MCF 10A (cell line): ENCODE measurements at regions not wholly inside any gene's neighbourhood (a gene's known extent, or its start where the extent isn't known, plus 50 kb on each side); places are given as distances from the start of the nearest gene placed in this dataset.

ENCODE experiments used
- BruUV-seq: library from RNA; stranded (reverse); fragments of 400-500 nt; replicated peaks from 2 replicates; lab custom pipeline; 2021; lab: Mats Ljungman, UMichigan
- CTCF ChIA-PET: fragments of 300-600 bp; sonication (Branson Sonifier 250); formaldehyde crosslinking; extraction: SDS; loops from one replicate; lab custom pipeline; 2021; ENCODE audit warnings: antibody characterized with exemption, inconsistent platforms; lab: Yijun Ruan, JAX
- POLR2A ChIA-PET: fragments of 300-600, 350-650 bp; sonication (Branson Sonifier 250); formaldehyde crosslinking; extraction: SDS; loops from one replicate; lab custom pipeline; 2020; ENCODE audit warnings: antibody characterized with exemption, inconsistent platforms; lab: Yijun Ruan, JAX
- DNase-seq: peaks from one replicate; pipeline ENCODE4 v3.0.0-alpha.2; 2018; ENCODE audit not compliant: unreplicated experiment
- H3K27ac Mint-ChIP-seq: one replicate; pipeline ENCODE4 v1.8.0; 2022; ENCODE audit warnings: mild to moderate bottlenecking, low read depth, mixed read lengths; ENCODE audit not compliant: unreplicated experiment
- H3K27me3 Mint-ChIP-seq: one replicate; pipeline ENCODE4 v1.8.0; 2022; ENCODE audit warnings: mixed read lengths; ENCODE audit not compliant: insufficient read depth, unreplicated experiment
- H3K36me3 Mint-ChIP-seq: one replicate; pipeline ENCODE4 v1.8.0; 2022; ENCODE audit warnings: mild to moderate bottlenecking, moderate library complexity, mixed read lengths; ENCODE audit not compliant: insufficient read depth, unreplicated experiment
- H3K4me1 Mint-ChIP-seq: one replicate; pipeline ENCODE4 v1.8.0; 2022; ENCODE audit warnings: mixed read lengths; ENCODE audit not compliant: insufficient read depth, unreplicated experiment
- H3K4me3 Mint-ChIP-seq: one replicate; pipeline ENCODE4 v1.8.0; 2022; ENCODE audit warnings: mild to moderate bottlenecking, moderate library complexity, mixed read lengths; ENCODE audit not compliant: unreplicated experiment
- H3K9me3 Mint-ChIP-seq: one replicate; pipeline ENCODE4 v1.8.0; 2022; ENCODE audit warnings: mixed read lengths; ENCODE audit not compliant: unreplicated experiment
- CTCF ChIP-seq: fragments of 200-600 bp; IDR thresholded peaks from one replicate; pipeline ENCODE4 v1.8.0; 2022; ENCODE audit warnings: antibody characterized with exemption, mild to moderate bottlenecking; ENCODE audit not compliant: unreplicated experiment
- intact Hi-C: fragments of 100-400 bp; cut with micrococcal nuclease; formaldehyde crosslinking; loops from 2 replicates; pipeline ENCODE4 v1.14.1; 2022

GRCh38 chr6:6412221-6412620, 91.8 kb upstream of the F13A1 start:
- H3K4me3 Mint-ChIP-seq: no peak overlapping the region
- no peak overlapping the region for H3K27ac Mint-ChIP-seq
- ChIA-PET POLR2A (interaction anchor here (0.8 to 1.3 kb wide), 3 partner anchors 9 to 27 kb away, joined by 3 read pairs; no protein-coding TSS in a partner anchor), CTCF (interaction anchor here (0.6 to 1.3 kb wide), 2 partner anchors 86 to 302 kb away, joined by 3 read pairs; no protein-coding TSS in a partner anchor)
- H3K4me1 Mint-ChIP-seq: peaks cover 35% of the 10 kb centered on the region
- no peak for TF ChIP-seq CTCF
- H3K9me3 Mint-ChIP-seq: no peaks in the 10 kb centered on the region
- H3K36me3 Mint-ChIP-seq: no peaks in the 10 kb centered on the region
- intact Hi-C loops: loop anchor here (10.0 kb wide), 1 partner anchor 53 kb away; no protein-coding TSS in a partner anchor
- no peaks in the 10 kb centered on the region for H3K27me3 Mint-ChIP-seq
- DNase-seq: peak; percentile 95
- BruUV-seq: no TSS peak

- Mint-ChIP-seq H3K36me3 (no peaks in the 10 kb centered on the region), H3K4me1 (peaks cover 35% of the 10 kb centered on the region), H3K27me3 (no peaks in the 10 kb centered on the region), H3K27ac (no peak overlapping the region), H3K4me3 (no peak overlapping the region), H3K9me3 (no peaks in the 10 kb centered on the region)
- TF ChIP-seq CTCF: no peak
- POLR2A ChIA-PET: interaction anchor here (2.4 kb wide), 1 partner anchor 25 kb away, joined by 7 read pairs; no protein-coding TSS in a partner anchor
- CTCF ChIA-PET: no interaction called here
- BruUV-seq: no TSS peak
- DNase-seq: no peak
- intact Hi-C loops: loop anchor here (10.0 kb wide), 1 partner anchor 52 kb away; no protein-coding TSS in a partner anchor
Measured at GRCh38 chr6:6412700-6413099, 92.2 kb upstream of the F13A1 start.

- peak overlapping the region; percentile 33 for H3K27ac Mint-ChIP-seq
- TF ChIP-seq CTCF: no peak
- peak; percentile 42 for DNase-seq
Measured at GRCh38 chr6:6414931-6415330, 94.5 kb upstream of the F13A1 start.

GRCh38 chr6:6417475-6417874, 97.0 kb upstream of the F13A1 start:
- Mint-ChIP-seq H3K36me3 (no peaks in the 10 kb centered on the region), H3K4me1 (peaks cover 28% of the 10 kb centered on the region), H3K27me3 (no peaks in the 10 kb centered on the region), H3K9me3 (no peaks in the 10 kb centered on the region), H3K4me3 (no peak overlapping the region), H3K27ac (no peak overlapping the region)
- BruUV-seq: no TSS peak
- CTCF ChIA-PET: no interaction called here
- TF ChIP-seq CTCF: no peak
- no peak for DNase-seq
- POLR2A ChIA-PET: interaction anchor here (0.7 kb wide), 1 partner anchor 21 kb away, joined by 3 read pairs; no protein-coding TSS in a partner anchor
- intact Hi-C loops: loop anchor here (10.0 kb wide), 1 partner anchor 47 kb away; no protein-coding TSS in a partner anchor

More at GRCh38 chr6:6414931-6415330, 94.5 kb upstream of the F13A1 start:
- Mint-ChIP-seq H3K36me3 (no peaks in the 10 kb centered on the region), H3K9me3 (no peaks in the 10 kb centered on the region), H3K4me1 (peaks cover 35% of the 10 kb centered on the region), H3K27me3 (no peaks in the 10 kb centered on the region), H3K4me3 (no peak overlapping the region)
- POLR2A ChIA-PET: interaction anchor here (0.6 to 2.4 kb wide), 2 partner anchors 23 to 53 kb away, joined by 4 to 7 read pairs; no protein-coding TSS in a partner anchor
- no TSS peak for BruUV-seq
- CTCF ChIA-PET: interaction anchor here (0.6 kb wide), 1 partner anchor 738 kb away, joined by 3 read pairs; no protein-coding TSS in a partner anchor
- intact Hi-C loops: loop anchor here (2.0 to 10.0 kb wide), 2 partner anchors 20 to 50 kb away; no protein-coding TSS in a partner anchor
